Uterus (tissue), 2 donors: ENCODE measurements at regions not wholly inside any gene's neighbourhood (a gene's known extent, or its start where the extent isn't known, plus 50 kb on each side); places are given as distances from the start of the nearest gene placed in this dataset.
"Not testable (repeated sequence)": the region's sequence is repeated elsewhere in the genome, so short reads cannot be mapped to it uniquely, and the experiment has no call there.

Experiments
- CTCF ChIP-seq, 4 experiments: fragments of 200-600 bp in 2 of 4; fragments of 450-650 bp in 2 of 4; sonication (generic) in 2 of 4; IDR thresholded peaks; one replicate each; pipeline ENCODE4 v1.5.1; 2016 to 2019; ENCODE audit warnings: antibody characterized with exemption in 4 of 4, mild to moderate bottlenecking in 2 of 4, moderate library complexity in 1 of 4
- POLR2A ChIP-seq, 2 donors: fragments of 450-650 bp; IDR thresholded peaks; one replicate each; pipeline ENCODE4 v1.6.1; 2016; ENCODE audit warnings: antibody characterized with exemption in 2 of 2, mild to moderate bottlenecking in 1 of 2, moderate library complexity in 1 of 2

GRCh38 chr12:9304540-9304939 is 96.3 kb upstream of the PZP start:
- TF ChIP-seq CTCF, POLR2A (IDR thresholded peaks at IDR 0.05): not testable (repeated sequence)
